GM21423 (cell line): ENCODE measurements at regions not wholly inside any gene's neighbourhood (a gene's known extent, or its start where the extent isn't known, plus 50 kb on each side); places are given as distances from the start of the nearest gene placed in this dataset.

Experiments
- ATAC-seq: cut with Tn5 transposase; IDR thresholded peaks from one replicate; pipeline ENCODE4 v1.9.1; 2021; ENCODE audit warnings: mild to moderate bottlenecking, moderate library complexity; ENCODE audit not compliant: unreplicated experiment

- ATAC-seq = no peak
These were observed 1371.5 kb upstream of the TMEFF2 start for GRCh38 chr2:193566276-193566675.

GRCh38 chr2:193562031-193562430, 1367.3 kb upstream of the TMEFF2 start:
- no peak for ATAC-seq

- no peak for ATAC-seq
These were observed 1366.3 kb upstream of the TMEFF2 start for GRCh38 chr2:193561054-193561453.

GRCh38 chr2:193556766-193557470, 1362.2 kb upstream of the TMEFF2 start:
- ATAC-seq = no peak

- ATAC-seq = no peak
These were observed 1354.9 kb upstream of the TMEFF2 start for GRCh38 chr2:193549661-193550060.

- ATAC-seq = no peak
These were observed 1348.0 kb upstream of the TMEFF2 start for GRCh38 chr2:193542762-193543161.

- peak; percentile 91 for ATAC-seq
These were observed 1344.5 kb upstream of the TMEFF2 start for GRCh38 chr2:193539188-193539587.

- ATAC-seq = no peak
These were observed 1343.3 kb upstream of the TMEFF2 start for GRCh38 chr2:193538061-193538460.

- no peak for ATAC-seq
These were observed 1342.8 kb upstream of the TMEFF2 start for GRCh38 chr2:193537531-193537930.

GRCh38 chr2:193528458-193528857, 1333.7 kb upstream of the TMEFF2 start:
- ATAC-seq = no peak

GRCh38 chr2:193527146-193527545, 1332.4 kb upstream of the TMEFF2 start:
- no peak for ATAC-seq

- no peak for ATAC-seq
These were observed 1328.9 kb upstream of the TMEFF2 start for GRCh38 chr2:193523662-193524061.

- no peak for ATAC-seq
These were observed 1326.8 kb upstream of the TMEFF2 start for GRCh38 chr2:193521523-193521922.

- no peak for ATAC-seq
These were observed 1326.2 kb upstream of the TMEFF2 start for GRCh38 chr2:193520709-193521458.

GRCh38 chr2:193518041-193518817, 1323.5 kb upstream of the TMEFF2 start:
- no peak for ATAC-seq

GRCh38 chr2:193517615-193518014, 1322.9 kb upstream of the TMEFF2 start:
- ATAC-seq = no peak

GRCh38 chr2:193506035-193506434, 1311.3 kb upstream of the TMEFF2 start:
- no peak for ATAC-seq

GRCh38 chr2:193505620-193506019, 1310.9 kb upstream of the TMEFF2 start:
- ATAC-seq = no peak

GRCh38 chr2:193502363-193503035, 1307.8 kb upstream of the TMEFF2 start:
- no peak for ATAC-seq

GRCh38 chr2:193496786-193497185, 1302.1 kb upstream of the TMEFF2 start:
- no peak for ATAC-seq

GRCh38 chr2:193482557-193482956, 1287.8 kb upstream of the TMEFF2 start:
- peak; percentile 95 for ATAC-seq
